GOT3 (cell line): ENCODE measurements at regions not wholly inside any gene's neighbourhood (a gene's known extent, or its start where the extent isn't known, plus 50 kb on each side); places are given as distances from the start of the nearest gene placed in this dataset.
"Not testable (repeated sequence)": the region's sequence is repeated elsewhere in the genome, so short reads cannot be mapped to it uniquely, and the experiment has no call there.

Source experiments
- DNase-seq: peaks from one replicate; lab custom pipeline; 2025; ENCODE audit warnings: mixed read lengths; lab: John Stamatoyannopoulos, UW

- no peak for DNase-seq
Observed at GRCh38 chr17:83192161-83192788, 112.9 kb downstream of the METRNL start.

GRCh38 chr17:83192789-83193335, 113.5 kb downstream of the METRNL start:
- DNase-seq: not testable (repeated sequence)

- no peak for DNase-seq
Observed at GRCh38 chr17:83193336-83194185, 114.2 kb downstream of the METRNL start.

- no peak for DNase-seq
Observed at GRCh38 chr17:83194186-83194561, 114.8 kb downstream of the METRNL start.

- DNase-seq: no peak
Observed at GRCh38 chr17:83194761-83195329, 115.4 kb downstream of the METRNL start.

- peak; percentile 27 for DNase-seq
Observed at GRCh38 chr17:83195330-83196023, 116.1 kb downstream of the METRNL start.

- DNase-seq: no peak
Observed at GRCh38 chr17:83196024-83196365, 116.6 kb downstream of the METRNL start.

GRCh38 chr17:83196366-83196765, 117.0 kb downstream of the METRNL start:
- no peak for DNase-seq

GRCh38 chr17:83196973-83197880, 117.8 kb downstream of the METRNL start:
- DNase-seq: no peak

- DNase-seq: no peak
Observed at GRCh38 chr17:83198366-83199341, 119.2 kb downstream of the METRNL start.

GRCh38 chr17:83199500-83200201, 120.2 kb downstream of the METRNL start:
- no peak for DNase-seq

GRCh38 chr17:83200231-83200699, 120.9 kb downstream of the METRNL start:
- no peak for DNase-seq

- no peak for DNase-seq
Observed at GRCh38 chr17:83200751-83201150, 121.3 kb downstream of the METRNL start.

- DNase-seq: no peak
Observed at GRCh38 chr17:83201206-83202001, 122.0 kb downstream of the METRNL start.

- DNase-seq: no peak
Observed at GRCh38 chr17:83202002-83203000, 122.9 kb downstream of the METRNL start.

GRCh38 chr17:83203073-83203471, 123.7 kb downstream of the METRNL start:
- peak; percentile 38 for DNase-seq
